Pancreas (tissue), 10 donors: ENCODE measurements at regions not wholly inside any gene's neighbourhood (a gene's known extent, or its start where the extent isn't known, plus 50 kb on each side); places are given as distances from the start of the nearest gene placed in this dataset.
"Not testable (repeated sequence)": the region's sequence is repeated elsewhere in the genome, so short reads cannot be mapped to it uniquely, and the experiment has no call there.

Source experiments
- ATAC-seq, 4 donors: fragments of 200-7000 bp; cut with Tn5 transposase; one replicate each; pipeline versions ENCODE4 v1.8.0 to v1.9.1; 2020; ENCODE audit warnings: mild to moderate bottlenecking in 4 of 4, moderate library complexity in 4 of 4
- DNase-seq, 6 donors: peaks; one replicate each; pipeline ENCODE4 v3.0.0-alpha.2; 2020
- FAIRE-seq: peaks from 2 replicates; lab custom pipeline; 2012; peaks lifted over from hg19 to GRCh38; lab: Jason Lieb, UNC
- H3K27ac ChIP-seq, 4 donors: fragments of 200-600 bp; sonication (generic); 1 replicate in 3 of 4; 2 replicates in 1 of 4; pipeline versions ENCODE4 v1.5.0 to v1.8.0; 2020
- H3K27me3 ChIP-seq, 4 donors: fragments of 200-600 bp; one replicate each; pipeline ENCODE4 v1.8.0; 2021
- H3K36me3 ChIP-seq, 3 donors: fragments of 200-600 bp; sonication (generic) in 1 of 3; one replicate each; pipeline versions ENCODE4 v1.5.0 to v1.8.0; 2020 to 2021
- H3K4me1 ChIP-seq, 3 donors: fragments of 200-600 bp; one replicate each; pipeline ENCODE4 v1.8.0; 2021
- H3K4me3 ChIP-seq, 4 donors: fragments of 200-600 bp; sonication (generic) in 2 of 4; one replicate each; pipeline versions ENCODE4 v1.5.0 to v1.8.0; 2020 to 2021
- H3K9me3 ChIP-seq, 4 donors: fragments of 200-600 bp; one replicate each; pipeline ENCODE4 v1.8.0; 2021
- CTCF ChIP-seq, 4 donors: fragments of 200-600 bp; sonication (generic) in 3 of 4; IDR thresholded peaks; one replicate each; pipeline versions ENCODE4 v1.5.0 to v1.8.0; 2021; ENCODE audit warnings: antibody characterized with exemption in 4 of 4
- WGBS, 2 donors: extraction: QIAGEN DNeasy Blood & Tissue Kit; methylation state at CpG; one replicate each; pipeline ENCODE4 v1.1.7; 2013; 5-methylcytosine and 5-hydroxymethylcytosine counted together
- intact Hi-C, 3 donors: fragments of 100-400 bp; cut with DNase I; formaldehyde crosslinking; loops; one replicate each; pipeline versions ENCODE4 v1.11.1 to v1.14.2; 2022
- donor health status: healthy with polysubstance abuse.
- donor health status: DM: no; HTN: no; CAD: no; lungs with moderate emphysema.
- donor health status: DM: no; HTN: no; CAD: no.
- donor health status: control.
- donor health status: control.
- donor health status: Bipolar disorder and iron deficiency.
- donor health status: DM: yes; HTN: yes; CAD: no.
- donor health status: DM: no; HTN: no; CAD: no.
- donor health status: DM: no; HTN: no; CAD: no.
- donor health status: DM: yes; HTN: yes; CAD: no.

GRCh38 chr3:38952721-38953120 lies 99.0 kb downstream of the SCN11A start:
- intact Hi-C loops, result no loop called here
- DNase-seq, result no peak
- no peak for TF ChIP-seq CTCF (IDR thresholded peaks at IDR 0.05)
- 93 to 100% methylated on average over 1 of the region's 1 CpG for WGBS, 2 donors
- no peaks in the 10 kb centered on the region for H3K9me3 ChIP-seq
- no peak overlapping the region for H3K4me3 ChIP-seq
- no peak for FAIRE-seq
- no peaks in the 10 kb centered on the region for H3K4me1 ChIP-seq
- H3K36me3 ChIP-seq, result no peaks in the 10 kb centered on the region
- H3K27me3 ChIP-seq, result no peaks in the 10 kb centered on the region
- H3K27ac ChIP-seq, result no peak overlapping the region
- ATAC-seq, result no peak

- WGBS, 2 donors, result 88 to 92% methylated on average over 18 to 33 of the region's 33 CpGs
- H3K27ac ChIP-seq, H3K4me1 ChIP-seq, H3K36me3 ChIP-seq, ATAC-seq, intact Hi-C loops, H3K4me3 ChIP-seq, H3K9me3 ChIP-seq, H3K27me3 ChIP-seq, FAIRE-seq, DNase-seq: not testable (repeated sequence)
Measured at GRCh38 chr3:38951167-38951566, 100.6 kb downstream of the SCN11A start.

DNA sequence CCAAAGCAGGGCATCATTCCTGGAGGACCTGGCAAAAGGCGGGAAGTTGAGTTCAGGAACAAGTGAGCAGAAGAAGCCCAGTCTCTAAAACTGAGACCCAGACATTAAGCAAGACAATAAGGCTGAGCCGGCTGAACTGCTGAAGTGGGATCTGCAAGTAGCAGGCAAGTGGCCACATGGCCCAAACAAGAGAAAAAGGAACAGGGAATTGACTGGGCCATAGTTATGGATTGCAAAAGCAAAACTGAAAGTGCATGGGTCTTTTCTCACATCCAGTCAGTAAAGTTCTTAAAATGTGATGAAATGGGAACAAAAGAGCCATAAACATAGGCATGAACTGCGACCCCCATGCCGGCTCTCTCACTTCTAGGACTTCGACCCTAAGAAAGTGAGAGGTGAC lies 101.2 kb downstream of the SCN11A start:
- H3K36me3 ChIP-seq, result no peaks in the 10 kb centered on the region
- TF ChIP-seq CTCF (IDR thresholded peaks at IDR 0.05), result no peak
- ATAC-seq (no peak), FAIRE-seq (no peak), DNase-seq (no peak)
- WGBS, 2 donors, result 90% methylated on average over 5 of the region's 5 CpGs
- no peaks in the 10 kb centered on the region for H3K9me3 ChIP-seq
- intact Hi-C loops, result no loop called here
- no peaks in the 10 kb centered on the region for H3K4me1 ChIP-seq
- no peak overlapping the region for H3K4me3 ChIP-seq
- H3K27me3 ChIP-seq, result no peaks in the 10 kb centered on the region
- no peak overlapping the region for H3K27ac ChIP-seq

GRCh38 chr3:38949994-38950393 lies 101.8 kb downstream of the SCN11A start:
- H3K27me3 ChIP-seq, result no peaks in the 10 kb centered on the region
- FAIRE-seq (no peak), DNase-seq (no peak), ATAC-seq (no peak)
- H3K4me3 ChIP-seq, result no peak overlapping the region
- no peaks in the 10 kb centered on the region for H3K4me1 ChIP-seq
- no peak overlapping the region for H3K27ac ChIP-seq
- 85 to 88% methylated on average over 9 of the region's 9 CpGs for WGBS, 2 donors
- intact Hi-C loops, result no loop called here
- H3K36me3 ChIP-seq, result no peaks in the 10 kb centered on the region
- H3K9me3 ChIP-seq, result no peaks in the 10 kb centered on the region
- no peak for TF ChIP-seq CTCF (IDR thresholded peaks at IDR 0.05)

- FAIRE-seq, result no peak
- Histone ChIP-seq H3K4me1 (no peaks in the 10 kb centered on the region), H3K27ac (no peak overlapping the region), H3K27me3 (no peaks in the 10 kb centered on the region), H3K9me3 (no peaks in the 10 kb centered on the region), H3K4me3 (no peak overlapping the region), H3K36me3 (no peaks in the 10 kb centered on the region)
- no peak for TF ChIP-seq CTCF (IDR thresholded peaks at IDR 0.05)
- 71 to 73% methylated on average over 3 of the region's 3 CpGs for WGBS, 2 donors
- no peak for ATAC-seq
- DNase-seq, result no peak
- intact Hi-C loops, result no loop called here
Measured at GRCh38 chr3:38940394-38940793, 111.3 kb downstream of the SCN11A start.

DNA sequence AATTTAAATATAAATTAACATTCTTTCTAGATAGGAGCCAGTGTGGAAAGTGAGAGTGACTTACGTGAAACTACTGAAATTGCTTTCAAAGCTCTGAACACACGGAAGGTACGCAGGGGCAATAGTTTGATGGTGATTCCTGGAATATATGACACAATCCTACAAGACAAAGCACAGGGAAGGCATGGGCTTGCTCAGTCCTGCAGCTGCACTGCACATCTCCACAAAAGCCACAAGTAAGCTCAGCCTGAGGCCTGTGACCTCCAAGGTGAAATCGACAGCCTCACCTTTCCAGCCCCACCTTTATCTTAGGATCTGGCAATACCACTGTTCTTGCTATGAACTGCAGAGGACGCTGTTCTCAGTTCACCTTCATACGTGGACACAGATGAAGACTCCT lies 109.3 kb upstream of the SCN10A start:
- DNase-seq (no peak), ATAC-seq (no peak), FAIRE-seq (no peak)
- intact Hi-C loops, result no loop called here
- Histone ChIP-seq H3K4me3 (no peak overlapping the region), H3K27ac (no peak overlapping the region), H3K4me1 (no peaks in the 10 kb centered on the region), H3K36me3 (no peaks in the 10 kb centered on the region), H3K27me3 (no peaks in the 10 kb centered on the region), H3K9me3 (no peaks in the 10 kb centered on the region)
- 67 to 72% methylated on average over 6 of the region's 6 CpGs for WGBS, 2 donors
- TF ChIP-seq CTCF (IDR thresholded peaks at IDR 0.05), result no peak
